ENCODE measurements at regions not wholly inside any gene's neighbourhood (a gene's known extent, or its start where the extent isn't known, plus 50 kb on each side); places are given as distances from the start of the nearest gene placed in this dataset.

DNA sequence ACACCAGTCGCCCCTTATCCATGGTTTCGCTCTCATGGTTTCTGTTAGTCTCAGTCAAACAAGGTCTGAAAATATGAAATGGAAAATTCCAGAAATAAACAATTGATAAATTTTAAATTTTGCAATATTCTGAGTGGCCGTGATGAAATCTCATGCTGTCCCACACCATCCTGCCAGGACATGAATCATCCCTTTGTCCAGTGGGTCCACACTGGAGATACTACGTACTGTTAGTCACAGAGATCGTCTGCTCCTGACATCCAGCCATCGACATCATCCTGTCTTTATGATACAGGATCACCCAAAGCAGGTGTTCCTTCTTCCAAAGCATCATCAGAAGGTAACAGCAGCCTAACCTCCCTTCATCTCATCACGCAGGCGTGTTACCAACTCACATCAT, 76.5 kb upstream of the MSX1 start:
- Mint-ChIP-seq H3K9me3 (peaks cover 9% of the 10 kb centered on the region), H3K36me3 (ENCODE audit: low read depth) (no peaks in the 10 kb centered on the region), H3K27me3 (ENCODE audit: insufficient read depth) (no peaks in the 10 kb centered on the region), H3K4me3 (no peak overlapping the region), H3K27ac (no peak overlapping the region), H3K4me1 (ENCODE audit: low read depth) (no peaks in the 10 kb centered on the region)
- intact Hi-C loops (cut with micrococcal nuclease), result no loop called here
- DNase-seq (ENCODE audit: low spot score), result no peak

DNA sequence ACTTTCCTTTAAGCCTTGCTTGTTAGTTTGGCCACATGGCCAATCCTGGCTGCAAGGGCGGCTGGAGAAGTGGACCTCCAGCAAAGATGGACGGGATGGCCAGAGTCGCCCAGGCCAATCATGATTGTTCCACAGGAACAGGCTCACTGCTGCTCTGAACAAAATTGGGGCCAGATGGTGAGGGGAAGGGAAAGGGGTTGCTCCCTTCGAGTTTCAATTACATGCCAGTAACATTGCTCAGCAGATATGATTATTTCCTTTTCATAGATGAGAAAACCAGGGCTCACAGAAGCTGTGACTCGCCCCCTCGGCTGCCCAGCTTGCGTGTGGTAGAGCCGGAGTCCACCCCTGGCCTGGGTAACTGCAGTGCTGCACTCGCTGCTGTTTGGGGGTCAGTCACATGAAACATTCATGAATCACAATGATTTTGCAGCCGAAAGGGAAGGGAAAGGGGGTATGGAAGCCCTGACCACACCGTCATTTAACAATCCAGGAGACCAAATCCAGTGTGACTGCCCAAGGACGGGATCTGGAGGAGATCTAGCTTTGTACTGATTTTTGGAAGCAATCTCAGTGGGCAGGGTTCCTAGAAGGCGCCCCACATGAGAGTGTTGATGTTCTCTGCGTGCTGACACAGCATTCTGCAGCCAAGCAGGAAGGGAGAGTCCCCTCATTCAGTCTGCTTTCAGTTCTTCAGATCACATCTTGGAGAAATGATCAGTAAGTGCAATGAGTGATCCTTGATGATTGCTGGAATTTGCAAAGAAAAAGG, 77.3 kb upstream of the MSX1 start:
- Mint-ChIP-seq H3K9me3 (peaks cover 3% of the 10 kb centered on the region), H3K4me3 (no peak overlapping the region), H3K27ac (no peak overlapping the region), H3K4me1 (ENCODE audit: low read depth) (no peaks in the 10 kb centered on the region), H3K27me3 (ENCODE audit: insufficient read depth) (no peaks in the 10 kb centered on the region), H3K36me3 (ENCODE audit: low read depth) (no peaks in the 10 kb centered on the region)
- no peak for DNase-seq (ENCODE audit: low spot score)
- intact Hi-C loops (cut with micrococcal nuclease), result no loop called here

DNA sequence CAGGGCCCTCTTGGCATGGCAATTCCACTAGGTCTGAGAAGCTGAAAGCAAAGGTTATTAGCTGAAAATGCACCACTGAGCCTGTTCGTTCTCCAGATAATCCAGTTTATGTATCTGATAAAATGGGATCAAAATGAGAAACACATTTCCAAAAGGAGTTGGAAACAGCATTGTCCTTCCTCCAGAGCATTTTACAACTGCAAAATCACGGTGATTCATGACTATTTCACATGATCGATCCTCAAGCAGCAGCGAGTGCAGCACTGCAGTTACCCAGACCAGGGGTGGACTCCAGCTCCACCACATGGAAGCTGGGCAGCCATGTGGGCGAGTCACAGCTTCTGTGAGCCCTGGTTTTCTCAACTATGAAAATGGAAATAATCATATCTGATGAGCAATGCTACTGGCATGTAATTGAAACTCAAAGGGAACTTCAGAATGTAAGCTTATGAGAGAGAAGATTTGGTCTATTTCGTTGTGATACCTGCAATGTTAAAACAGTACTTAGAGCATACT, 78.7 kb upstream of the MSX1 start:
- H3K4me3 Mint-ChIP-seq, result no peak overlapping the region
- peaks cover 3% of the 10 kb centered on the region for H3K9me3 Mint-ChIP-seq
- H3K27me3 Mint-ChIP-seq (ENCODE audit: insufficient read depth), result no peaks in the 10 kb centered on the region
- H3K27ac Mint-ChIP-seq, result no peak overlapping the region
- intact Hi-C loops (cut with micrococcal nuclease), result no loop called here
- no peaks in the 10 kb centered on the region for H3K36me3 Mint-ChIP-seq (ENCODE audit: low read depth)
- H3K4me1 Mint-ChIP-seq (ENCODE audit: low read depth), result no peaks in the 10 kb centered on the region
- DNase-seq (ENCODE audit: low spot score), result no peak

DNA sequence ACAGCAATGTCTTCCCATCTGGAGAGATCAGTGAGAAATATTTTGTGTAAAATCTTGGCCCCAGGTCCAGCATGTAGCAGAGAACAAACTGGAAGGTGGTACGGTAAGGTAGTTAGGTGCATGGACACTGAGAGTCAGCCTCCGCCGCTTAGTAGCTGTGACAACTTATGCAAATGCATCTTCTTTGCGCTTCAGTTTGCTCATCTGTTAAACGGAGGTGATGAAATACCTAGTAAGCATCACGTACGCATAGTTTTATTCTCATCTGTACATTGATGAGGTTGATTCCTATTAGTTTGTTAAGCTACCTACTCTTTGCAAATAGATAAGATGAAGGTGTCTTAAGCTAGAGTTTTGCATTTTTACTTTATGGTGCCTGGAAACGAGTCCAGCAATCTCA, 80.0 kb upstream of the MSX1 start:
- H3K9me3 Mint-ChIP-seq, result no peaks in the 10 kb centered on the region
- intact Hi-C loops (cut with micrococcal nuclease), result no loop called here

DNA sequence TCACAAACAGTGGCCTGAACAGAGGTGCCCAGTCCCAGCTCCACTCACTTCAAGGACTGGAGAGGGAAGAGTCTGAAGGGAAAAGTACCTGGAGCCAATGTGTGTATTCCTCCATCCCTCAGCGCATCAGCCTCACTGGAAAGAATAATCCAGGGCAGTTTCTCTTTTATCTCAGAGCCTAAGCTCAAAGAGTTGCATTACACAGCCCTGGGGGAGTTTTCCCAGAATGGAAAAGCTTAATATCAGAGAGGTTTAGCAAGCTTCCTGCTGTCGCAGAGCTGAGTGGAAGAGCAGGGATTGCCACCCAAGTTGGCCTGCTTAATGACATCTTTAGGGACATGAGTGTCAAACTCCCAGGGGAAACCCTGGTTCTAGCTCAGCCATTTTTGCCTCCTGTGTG, 80.4 kb upstream of the MSX1 start:
- no peak for DNase-seq (ENCODE audit: low spot score)
- intact Hi-C loops (cut with micrococcal nuclease), result no loop called here
- no peaks in the 10 kb centered on the region for H3K9me3 Mint-ChIP-seq
- no peaks in the 10 kb centered on the region for H3K4me1 Mint-ChIP-seq (ENCODE audit: low read depth)
- H3K27ac Mint-ChIP-seq, result no peak overlapping the region
- H3K36me3 Mint-ChIP-seq (ENCODE audit: low read depth), result no peaks in the 10 kb centered on the region
- no peak overlapping the region for H3K4me3 Mint-ChIP-seq
- H3K27me3 Mint-ChIP-seq (ENCODE audit: insufficient read depth), result no peaks in the 10 kb centered on the region

More for the DNA sequence above, 80.0 kb upstream of the MSX1 start:
- H3K36me3 Mint-ChIP-seq (ENCODE audit: low read depth), result no peaks in the 10 kb centered on the region
- H3K4me1 Mint-ChIP-seq (ENCODE audit: low read depth), result no peaks in the 10 kb centered on the region
- H3K4me3 Mint-ChIP-seq, result no peak overlapping the region
- H3K27ac Mint-ChIP-seq, result no peak overlapping the region
- no peak for DNase-seq (ENCODE audit: low spot score)
- H3K27me3 Mint-ChIP-seq (ENCODE audit: insufficient read depth), result no peaks in the 10 kb centered on the region

DNA sequence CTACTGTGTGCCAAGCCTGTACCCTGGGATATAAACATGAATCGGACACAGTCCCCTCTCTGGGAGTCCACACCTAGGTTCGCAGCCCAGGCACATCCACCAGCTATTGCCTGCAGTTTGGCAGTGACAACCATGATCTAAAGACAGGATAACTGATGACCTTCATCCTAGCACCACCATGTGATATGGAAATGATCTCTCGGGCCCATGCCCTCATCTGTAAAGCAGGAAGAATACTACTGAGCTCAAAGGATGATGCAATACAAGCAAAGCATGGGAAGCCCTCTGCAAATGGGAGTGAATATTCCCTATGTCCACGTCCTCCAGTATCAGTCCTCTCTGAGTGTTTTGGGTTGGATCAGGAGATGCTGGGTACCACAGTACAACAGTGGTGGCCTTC, 80.9 kb upstream of the MSX1 start:
- intact Hi-C loops (cut with micrococcal nuclease), result no loop called here
- H3K36me3 Mint-ChIP-seq (ENCODE audit: low read depth), result no peaks in the 10 kb centered on the region
- H3K4me3 Mint-ChIP-seq, result no peak overlapping the region
- no peaks in the 10 kb centered on the region for H3K9me3 Mint-ChIP-seq
- H3K27ac Mint-ChIP-seq, result no peak overlapping the region
- no peaks in the 10 kb centered on the region for H3K4me1 Mint-ChIP-seq (ENCODE audit: low read depth)
- no peak for DNase-seq (ENCODE audit: low spot score)
- no peaks in the 10 kb centered on the region for H3K27me3 Mint-ChIP-seq (ENCODE audit: insufficient read depth)

DNA sequence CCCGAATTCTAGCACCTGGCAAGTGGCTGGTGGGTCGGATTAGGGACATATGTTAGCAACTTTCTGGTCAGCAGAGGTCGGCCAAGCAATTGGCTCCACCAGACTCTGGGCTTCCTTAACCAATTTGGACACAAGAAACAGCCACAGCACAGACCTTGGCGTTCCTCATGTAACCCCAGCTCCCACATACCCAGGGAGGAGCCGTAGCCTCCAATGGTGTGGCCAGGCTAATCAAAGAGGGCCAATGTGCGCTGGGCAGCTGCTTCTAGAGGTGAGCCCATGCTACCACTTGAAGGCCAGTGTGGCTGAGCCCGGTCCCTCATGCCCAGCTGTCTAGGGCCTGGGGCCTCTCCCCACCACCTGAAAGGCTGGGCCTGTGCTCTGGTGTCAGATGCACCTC, 82.5 kb upstream of the MSX1 start:
- no peak overlapping the region for H3K4me3 Mint-ChIP-seq

DNA sequence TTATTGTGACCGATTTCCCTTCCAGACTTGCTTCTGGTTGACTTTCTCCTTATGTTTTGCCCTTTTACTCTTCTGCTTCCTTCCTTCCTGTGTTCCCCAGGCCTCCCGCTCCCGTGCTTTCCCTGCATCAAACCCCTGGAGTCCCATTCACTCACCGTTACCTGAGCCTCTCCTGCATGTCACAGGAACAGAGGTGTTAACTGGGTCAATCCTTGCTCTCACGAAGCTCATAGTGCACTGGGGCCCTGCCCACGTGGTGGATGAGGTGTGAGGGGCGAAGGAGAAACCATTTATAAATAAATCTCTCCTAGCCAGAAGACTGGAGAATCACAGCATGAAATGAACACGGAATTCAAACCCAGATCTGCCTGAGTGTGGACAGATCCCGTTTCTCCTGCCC, 83.1 kb upstream of the MSX1 start:
- Mint-ChIP-seq H3K27ac (no peak overlapping the region), H3K4me1 (ENCODE audit: low read depth) (no peaks in the 10 kb centered on the region), H3K36me3 (ENCODE audit: low read depth) (no peaks in the 10 kb centered on the region), H3K4me3 (no peak overlapping the region), H3K9me3 (no peaks in the 10 kb centered on the region), H3K27me3 (ENCODE audit: insufficient read depth) (no peaks in the 10 kb centered on the region)
- DNase-seq (ENCODE audit: low spot score), result no peak
- intact Hi-C loops (cut with micrococcal nuclease), result no loop called here

More for the DNA sequence above, 82.5 kb upstream of the MSX1 start:
- Mint-ChIP-seq H3K9me3 (no peaks in the 10 kb centered on the region), H3K27ac (no peak overlapping the region), H3K36me3 (ENCODE audit: low read depth) (no peaks in the 10 kb centered on the region), H3K27me3 (ENCODE audit: insufficient read depth) (no peaks in the 10 kb centered on the region), H3K4me1 (ENCODE audit: low read depth) (no peaks in the 10 kb centered on the region)
- no peak for DNase-seq (ENCODE audit: low spot score)
- intact Hi-C loops (cut with micrococcal nuclease), result no loop called here

DNA sequence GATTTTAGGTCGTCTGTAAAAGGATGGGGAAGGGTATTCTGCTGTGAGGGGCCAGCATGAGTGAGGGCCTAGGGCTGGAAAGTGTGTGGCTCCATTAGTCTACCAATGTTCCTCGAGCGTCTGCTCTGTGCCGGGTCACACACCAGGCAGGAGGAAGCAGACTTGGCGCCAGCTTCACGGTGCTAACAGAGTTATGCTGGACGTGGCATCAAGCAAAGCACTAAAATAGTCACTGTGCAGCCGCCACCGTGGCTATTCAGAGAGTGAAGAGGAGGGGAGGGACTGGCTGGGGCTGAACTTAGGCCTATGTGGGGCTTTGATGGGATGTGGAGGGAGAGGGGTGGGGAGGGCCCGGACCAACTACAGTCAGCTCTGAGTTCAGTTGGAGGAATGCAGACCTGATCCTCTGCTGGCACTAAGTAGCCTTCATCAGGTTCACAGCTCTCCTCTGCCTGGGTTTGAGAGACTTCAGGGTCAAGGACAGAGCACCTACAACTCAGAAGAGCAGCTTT, 83.9 kb upstream of the MSX1 start:
- no peak for DNase-seq (ENCODE audit: low spot score)
- no peak overlapping the region for H3K27ac Mint-ChIP-seq
- H3K27me3 Mint-ChIP-seq (ENCODE audit: insufficient read depth), result no peaks in the 10 kb centered on the region
- H3K4me3 Mint-ChIP-seq, result no peak overlapping the region
- no peaks in the 10 kb centered on the region for H3K9me3 Mint-ChIP-seq
- H3K4me1 Mint-ChIP-seq (ENCODE audit: low read depth), result no peaks in the 10 kb centered on the region
- H3K36me3 Mint-ChIP-seq (ENCODE audit: low read depth), result no peaks in the 10 kb centered on the region
- intact Hi-C loops (cut with micrococcal nuclease), result no loop called here

DNA sequence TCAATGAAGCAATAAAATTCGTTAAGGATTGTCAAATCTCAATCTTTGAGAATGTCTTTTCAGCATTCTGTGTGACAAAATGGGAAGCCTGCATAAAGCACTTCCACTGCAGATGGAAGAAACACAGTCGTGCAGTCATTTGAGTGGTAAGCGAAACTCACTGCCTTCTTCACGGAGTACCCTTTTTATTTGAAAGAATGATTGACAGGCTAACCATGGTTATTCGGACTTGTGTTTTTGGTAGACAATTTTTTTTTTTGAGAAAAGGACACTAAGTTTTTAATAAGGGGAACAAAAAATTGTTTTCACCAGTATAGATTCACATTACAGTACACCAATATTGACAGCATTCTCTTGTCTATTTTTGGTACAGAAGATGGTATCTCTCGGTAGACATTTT, 86.9 kb upstream of the MSX1 start:
- no peak overlapping the region for H3K27ac Mint-ChIP-seq
- no peak for DNase-seq (ENCODE audit: low spot score)
- no peaks in the 10 kb centered on the region for H3K36me3 Mint-ChIP-seq (ENCODE audit: low read depth)
- no peaks in the 10 kb centered on the region for H3K27me3 Mint-ChIP-seq (ENCODE audit: insufficient read depth)
- intact Hi-C loops (cut with micrococcal nuclease), result no loop called here
- no peaks in the 10 kb centered on the region for H3K4me1 Mint-ChIP-seq (ENCODE audit: low read depth)
- no peaks in the 10 kb centered on the region for H3K9me3 Mint-ChIP-seq
- no peak overlapping the region for H3K4me3 Mint-ChIP-seq

DNA sequence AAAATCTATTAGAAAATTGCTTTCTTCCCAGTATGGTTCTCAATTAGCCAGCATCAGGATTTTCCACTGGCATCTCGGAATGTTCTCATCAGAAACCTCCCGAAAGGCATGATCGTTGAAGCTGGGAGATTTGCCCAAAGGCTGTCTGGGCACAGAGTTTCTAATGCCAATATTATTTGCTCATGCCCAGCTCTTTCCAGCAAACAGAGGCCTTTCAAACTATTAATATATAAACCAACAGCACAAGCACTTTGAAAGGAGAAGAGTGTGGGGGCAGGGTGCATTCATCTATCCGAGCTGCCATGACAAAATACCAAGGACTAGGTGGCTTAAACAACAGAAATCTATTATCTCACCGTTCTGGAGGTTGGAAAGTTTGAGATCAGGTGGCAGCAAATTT, 88.3 kb upstream of the MSX1 start:
- intact Hi-C loops (cut with micrococcal nuclease), result no loop called here
- H3K9me3 Mint-ChIP-seq, result peaks cover 4% of the 10 kb centered on the region
- no peaks in the 10 kb centered on the region for H3K36me3 Mint-ChIP-seq (ENCODE audit: low read depth)
- no peaks in the 10 kb centered on the region for H3K27me3 Mint-ChIP-seq (ENCODE audit: insufficient read depth)
- H3K4me1 Mint-ChIP-seq (ENCODE audit: low read depth), result no peaks in the 10 kb centered on the region
- no peak overlapping the region for H3K27ac Mint-ChIP-seq
- no peak overlapping the region for H3K4me3 Mint-ChIP-seq
- no peak for DNase-seq (ENCODE audit: low spot score)

DNA sequence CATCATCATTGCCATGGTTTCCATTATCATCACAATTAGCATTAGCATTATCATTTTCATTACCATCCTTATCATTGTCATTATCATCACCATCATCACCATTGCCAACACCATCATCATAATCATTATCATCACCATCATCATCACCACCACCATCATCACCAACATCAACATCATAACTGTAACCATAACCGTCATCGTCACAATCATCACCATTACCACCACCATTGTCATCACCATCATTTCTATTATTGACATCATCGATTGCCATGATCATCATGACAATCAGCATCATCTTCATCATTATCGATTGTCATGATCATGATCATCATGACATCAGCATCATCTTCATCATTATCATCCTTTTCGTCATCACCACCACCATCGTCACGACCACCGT, 88.9 kb upstream of the MSX1 start:
- intact Hi-C loops (cut with micrococcal nuclease), result no loop called here
- Mint-ChIP-seq H3K4me1 (ENCODE audit: low read depth) (no peaks in the 10 kb centered on the region), H3K27me3 (ENCODE audit: insufficient read depth) (no peaks in the 10 kb centered on the region), H3K27ac (no peak overlapping the region), H3K4me3 (no peak overlapping the region), H3K36me3 (ENCODE audit: low read depth) (no peaks in the 10 kb centered on the region), H3K9me3 (peaks cover 4% of the 10 kb centered on the region)
- DNase-seq (ENCODE audit: low spot score), result no peak

DNA sequence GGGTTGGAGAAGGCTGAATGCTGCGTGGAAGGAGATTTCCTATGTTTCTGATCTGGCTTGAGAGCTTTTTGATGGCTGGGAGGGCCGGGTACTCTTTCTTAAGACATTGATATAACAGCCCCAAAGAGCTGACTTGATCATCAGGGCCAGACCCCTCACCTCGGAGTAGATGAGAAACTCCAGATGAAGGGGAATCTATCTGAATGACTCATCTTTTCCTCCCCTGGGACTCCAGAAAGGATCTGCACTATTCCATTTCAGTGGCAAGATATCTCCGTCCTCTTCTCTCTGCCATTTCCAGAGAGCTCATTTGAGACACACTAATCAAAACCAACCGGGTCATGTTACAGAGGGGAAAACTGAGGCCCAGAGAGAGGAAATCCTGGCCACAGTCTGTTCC, 92.9 kb upstream of the MSX1 start:
- Mint-ChIP-seq H3K4me1 (ENCODE audit: low read depth) (peaks cover 5% of the 10 kb centered on the region), H3K27ac (no peak overlapping the region), H3K4me3 (no peak overlapping the region), H3K27me3 (ENCODE audit: insufficient read depth) (no peaks in the 10 kb centered on the region), H3K36me3 (ENCODE audit: low read depth) (no peaks in the 10 kb centered on the region), H3K9me3 (peaks cover 4% of the 10 kb centered on the region)
- intact Hi-C loops (cut with micrococcal nuclease), result no loop called here
- no peak for DNase-seq (ENCODE audit: low spot score)

DNA sequence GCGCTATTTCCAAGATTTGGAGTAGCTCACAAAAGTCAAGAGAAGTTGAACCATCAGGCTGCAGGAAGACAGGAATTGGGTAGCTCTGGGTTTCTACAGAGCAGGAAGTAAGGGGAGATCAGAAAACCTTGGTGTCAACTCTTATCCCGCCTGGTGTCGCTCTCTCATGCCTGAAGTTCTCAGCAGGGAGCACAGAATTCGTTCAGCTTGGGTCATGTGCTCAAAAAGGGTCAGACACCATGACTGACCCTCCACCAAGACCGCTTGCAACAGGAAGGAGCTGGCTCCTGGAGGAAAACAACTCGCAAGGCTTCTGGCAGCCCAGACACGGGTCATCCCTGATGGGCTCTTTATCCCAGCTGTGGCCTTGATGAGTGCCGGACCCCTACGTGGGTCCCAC, 93.7 kb upstream of the MSX1 start:
- no peak for DNase-seq (ENCODE audit: low spot score)
- H3K36me3 Mint-ChIP-seq (ENCODE audit: low read depth), result no peaks in the 10 kb centered on the region
- H3K4me3 Mint-ChIP-seq, result no peak overlapping the region
- intact Hi-C loops (cut with micrococcal nuclease), result no loop called here
- peaks cover 5% of the 10 kb centered on the region for H3K4me1 Mint-ChIP-seq (ENCODE audit: low read depth)
- H3K9me3 Mint-ChIP-seq, result peaks cover 4% of the 10 kb centered on the region
- no peak overlapping the region for H3K27ac Mint-ChIP-seq
- no peaks in the 10 kb centered on the region for H3K27me3 Mint-ChIP-seq (ENCODE audit: insufficient read depth)
